Right ventricle myocardium superior (tissue), 1 donor: ENCODE measurements at regions not wholly inside any gene's neighbourhood (a gene's known extent, or its start where the extent isn't known, plus 50 kb on each side); places are given as distances from the start of the nearest gene placed in this dataset.

ENCODE experiments used
- ATAC-seq: fragments of 200-7000 bp; cut with Tn5 transposase; one replicate; pipeline ENCODE4 v1.9.1; 2020; ENCODE audit warnings: mild to moderate bottlenecking; ENCODE audit not compliant: poor library complexity
- DNase-seq: peaks from one replicate; pipeline ENCODE4 v3.0.0-alpha.2; 2020
- intact Hi-C: fragments of 100-400 bp; cut with DNase I; formaldehyde crosslinking; loops from one replicate; pipeline ENCODE4 v1.11.2; 2022
- donor health status: DM: no; HTN: yes; CAD: no; lungs with severe emphysema.

DNA sequence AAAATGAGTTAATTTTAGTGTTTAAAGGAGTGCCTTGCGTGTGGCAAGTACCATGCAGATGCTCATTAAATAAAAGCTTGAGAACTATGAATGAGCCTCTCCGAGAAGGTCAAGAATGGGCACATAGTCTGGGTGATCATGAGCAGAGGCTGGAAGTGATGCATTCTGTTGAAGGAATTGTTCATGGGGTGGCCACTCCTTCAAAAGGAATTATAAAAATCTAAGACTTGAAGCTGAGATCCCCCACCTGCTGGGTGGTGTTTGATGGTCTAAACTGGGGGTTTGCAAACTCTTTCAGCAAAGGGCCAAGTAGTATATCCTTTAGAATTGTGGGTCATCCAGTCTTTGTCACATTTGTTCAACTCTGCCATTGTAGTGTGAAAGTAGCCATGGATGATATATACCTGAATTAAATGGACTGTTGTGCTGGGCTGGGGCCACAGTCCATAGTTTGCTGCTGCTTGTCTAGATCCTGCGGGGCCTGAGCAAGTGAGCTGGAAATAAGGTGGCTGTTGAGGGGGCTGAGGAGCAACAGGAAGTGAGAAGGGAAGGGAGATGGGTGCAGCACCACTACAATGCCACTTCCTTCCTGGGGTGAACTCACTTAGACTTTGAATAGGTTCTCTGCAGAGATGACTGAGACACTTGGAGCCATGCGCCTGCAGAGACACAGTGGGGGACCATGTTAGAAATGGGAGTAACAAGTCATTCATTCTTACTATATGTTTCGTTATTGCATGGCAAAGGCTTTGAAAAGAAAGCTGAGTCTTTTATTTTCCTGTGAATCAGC lies 179.0 kb downstream of the SNX19 start:
- intact Hi-C loops: loop anchor here (10.0 kb wide), 1 partner anchor 292 kb away; the partner anchor contains the start of gene ADAMTS15
- ATAC-seq: peak; percentile 5
- DNase-seq: no peak

DNA sequence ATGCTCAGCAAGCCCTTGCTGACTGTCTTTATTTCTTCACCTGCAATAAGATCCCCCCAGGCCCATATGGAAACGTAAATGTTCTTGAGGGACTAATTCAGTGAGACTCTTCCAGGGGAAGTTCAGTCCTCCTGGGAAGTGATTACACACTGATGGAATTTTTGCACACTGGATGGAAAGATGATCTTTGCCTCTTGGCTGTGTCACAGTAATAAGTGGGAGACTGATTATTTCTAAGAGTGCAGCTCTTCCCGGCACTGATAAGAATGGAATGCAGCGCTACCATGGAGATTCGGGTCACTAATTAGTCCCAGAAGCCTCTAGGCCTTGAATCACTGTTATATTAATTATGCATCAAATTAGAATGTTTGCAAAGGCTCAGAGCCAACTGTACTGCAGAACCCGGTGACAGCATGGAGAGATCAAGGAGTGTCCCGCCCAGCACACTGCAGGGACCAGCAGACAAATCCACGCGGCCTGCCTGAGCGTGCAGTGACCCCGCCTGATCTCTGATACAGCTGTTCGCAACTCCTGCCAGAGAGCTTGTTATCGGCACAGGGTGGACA lies 178.3 kb downstream of the SNX19 start:
- ATAC-seq (peak; percentile 97), DNase-seq (peak; percentile 82)
- intact Hi-C loops: loop anchor here (10.0 kb wide), 1 partner anchor 293 kb away; the partner anchor contains the start of gene ADAMTS15

DNA sequence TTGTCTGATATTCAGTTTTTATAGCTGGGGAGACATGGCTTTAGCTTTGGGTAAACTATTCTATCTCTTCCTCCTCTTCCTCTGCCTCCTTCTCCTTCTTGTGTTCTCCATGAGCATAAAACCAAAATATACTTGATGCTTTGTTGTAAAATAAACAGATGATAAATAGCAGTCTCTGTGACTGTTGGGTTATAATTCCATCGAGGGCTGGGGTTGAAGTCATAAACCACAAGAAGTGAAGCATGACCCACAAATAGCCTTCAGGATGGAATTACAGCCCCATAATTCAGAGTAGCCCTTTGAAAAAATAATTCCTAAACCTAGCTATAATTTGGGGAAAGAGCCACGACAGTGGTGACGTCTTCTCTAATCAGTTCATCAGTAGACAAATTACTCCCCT lies 177.7 kb downstream of the SNX19 start:
- DNase-seq: no peak
- no peak for ATAC-seq
- intact Hi-C loops: loop anchor here (10.0 kb wide), 1 partner anchor 294 kb away; the partner anchor contains the start of gene ADAMTS15

GRCh38 chr11:130740819-130741218 lies 175.5 kb downstream of the SNX19 start:
- DNase-seq: no peak
- intact Hi-C loops: no loop called here
- no peak for ATAC-seq

- intact Hi-C loops: no loop called here
- no peak for DNase-seq
- ATAC-seq: no peak
Measured at GRCh38 chr11:130744794-130745193, 171.5 kb downstream of the SNX19 start.

DNA sequence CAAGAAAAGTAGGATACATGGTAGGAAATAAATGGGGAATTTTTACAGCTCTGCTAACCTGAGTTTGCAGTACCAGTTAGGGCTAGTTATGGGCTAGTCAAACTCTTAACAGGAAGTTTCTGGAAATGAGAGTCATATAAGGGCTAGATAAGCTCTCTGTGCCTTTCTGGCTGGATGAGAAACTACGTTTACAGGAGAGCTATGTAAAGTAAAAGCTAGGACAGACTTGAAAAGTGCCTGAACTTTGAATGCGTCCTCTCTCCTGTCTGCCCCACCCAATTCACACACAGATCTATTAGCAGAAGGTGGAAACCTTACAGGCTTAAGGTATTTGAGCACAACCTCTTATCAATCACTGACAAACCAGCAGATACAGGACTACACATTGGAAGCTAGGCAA lies 167.1 kb downstream of the SNX19 start:
- no peak for DNase-seq
- no peak for ATAC-seq
- intact Hi-C loops: no loop called here

DNA sequence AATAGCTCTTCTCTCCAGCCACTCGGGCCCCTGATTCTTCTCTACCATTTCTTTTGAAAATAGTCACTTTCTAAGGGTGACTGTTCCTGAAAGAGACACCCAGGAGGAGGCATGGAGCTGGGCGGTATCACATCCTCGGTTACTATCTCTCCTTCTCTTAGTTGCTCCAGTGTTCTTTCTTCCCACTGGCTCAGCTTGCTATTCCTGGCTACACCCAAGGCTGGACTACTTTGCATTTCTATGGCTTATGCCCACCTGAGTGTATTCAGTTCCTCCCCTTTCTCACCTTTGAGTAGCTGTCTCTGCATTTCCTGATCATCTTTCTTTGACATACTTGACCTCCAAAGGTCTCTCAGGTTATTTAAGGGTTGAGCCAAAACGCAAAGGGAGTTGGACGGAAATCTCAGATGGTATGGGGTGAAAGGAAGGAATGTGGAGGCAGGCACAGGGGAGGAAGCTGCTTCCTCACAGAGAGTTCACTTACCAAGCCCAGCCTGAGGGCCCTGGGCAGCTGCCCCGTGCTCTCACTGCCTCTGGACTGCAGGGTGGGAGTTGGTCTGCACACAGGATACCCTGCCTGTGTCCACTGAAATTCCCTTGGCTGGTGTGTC lies 155.7 kb downstream of the SNX19 start:
- ATAC-seq (no peak), DNase-seq (no peak)
- intact Hi-C loops: no loop called here

DNA sequence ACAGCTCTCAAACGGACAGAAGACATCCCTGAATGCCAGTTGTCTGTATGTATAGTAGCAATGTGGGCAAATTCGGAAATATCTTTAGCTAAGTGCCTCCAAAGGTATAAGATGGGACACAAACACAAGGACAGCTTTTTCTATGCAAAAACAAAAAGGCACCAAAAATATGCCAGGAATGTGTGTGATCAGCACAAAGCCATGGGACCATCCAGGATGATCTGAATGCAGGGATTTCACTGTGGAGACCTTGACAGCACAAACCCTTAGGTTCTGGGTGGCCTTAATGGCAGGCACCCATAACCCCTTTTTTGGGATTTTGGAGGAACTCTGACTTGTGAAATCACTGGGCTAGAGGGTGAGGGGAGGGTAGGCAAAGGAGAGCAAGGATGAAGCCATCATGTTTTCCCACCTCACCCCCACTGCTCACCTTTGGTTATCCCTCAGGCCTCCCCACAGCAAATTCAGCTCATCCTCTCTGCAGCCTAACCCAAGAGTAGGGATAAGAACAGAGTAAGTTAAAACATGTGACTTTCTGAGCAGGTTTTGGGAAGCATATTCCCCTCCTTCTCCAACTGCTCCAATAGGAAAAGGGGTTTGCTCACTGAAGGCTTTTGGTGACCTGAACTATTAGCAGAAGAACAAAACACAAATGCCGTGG lies 154.6 kb downstream of the SNX19 start:
- DNase-seq: no peak
- ATAC-seq: no peak
- intact Hi-C loops: no loop called here

GRCh38 chr11:130762638-130763037 lies 153.6 kb downstream of the SNX19 start:
- intact Hi-C loops: no loop called here
- no peak for DNase-seq
- ATAC-seq: peak; percentile 25

DNA sequence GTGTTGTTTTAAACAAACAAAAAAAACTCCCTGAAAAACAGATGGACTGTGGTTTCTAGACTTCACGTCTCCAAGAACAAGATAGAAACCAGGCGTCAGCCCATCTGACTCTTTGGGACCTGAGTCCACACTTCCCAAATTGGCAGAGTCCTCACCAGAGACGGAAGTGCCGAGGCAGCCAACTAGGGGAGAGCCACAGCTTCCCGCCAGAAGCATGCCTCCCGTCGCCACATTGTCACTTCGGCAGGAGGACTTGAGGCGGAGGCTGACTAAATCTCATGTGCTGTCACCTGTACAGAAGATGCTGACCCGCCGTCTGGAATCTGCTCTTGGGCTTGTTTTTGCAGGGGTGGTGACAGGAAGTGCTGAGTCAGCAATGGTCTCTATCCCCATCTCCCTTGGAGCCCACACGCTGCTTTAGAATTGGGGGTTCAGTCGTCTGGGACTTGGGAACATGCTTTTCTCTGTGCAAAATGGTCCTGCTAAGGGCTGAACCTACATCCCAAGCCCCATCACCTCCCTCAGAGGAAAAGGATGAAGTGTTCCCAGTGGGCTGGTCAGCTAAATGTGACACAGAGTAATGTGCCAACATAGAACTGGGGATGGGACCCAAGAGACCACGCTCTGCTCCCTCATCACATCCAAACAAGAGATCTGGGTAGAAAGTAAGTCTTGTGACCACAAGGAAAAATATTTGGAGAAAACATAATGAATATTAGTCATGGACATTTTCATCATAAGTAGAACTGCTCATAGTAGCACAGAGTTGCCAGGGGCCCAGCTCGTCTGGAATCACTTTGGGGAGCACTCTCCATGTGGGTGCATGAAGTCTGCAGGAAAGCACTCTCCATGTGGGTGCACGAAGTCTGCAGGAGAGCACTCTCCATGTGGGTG lies 152.9 kb downstream of the SNX19 start:
- no peak for DNase-seq
- ATAC-seq: no peak
- intact Hi-C loops: no loop called here

GRCh38 chr11:130765406-130765805 lies 150.9 kb downstream of the SNX19 start:
- ATAC-seq (no peak), DNase-seq (no peak)
- intact Hi-C loops: no loop called here

DNA sequence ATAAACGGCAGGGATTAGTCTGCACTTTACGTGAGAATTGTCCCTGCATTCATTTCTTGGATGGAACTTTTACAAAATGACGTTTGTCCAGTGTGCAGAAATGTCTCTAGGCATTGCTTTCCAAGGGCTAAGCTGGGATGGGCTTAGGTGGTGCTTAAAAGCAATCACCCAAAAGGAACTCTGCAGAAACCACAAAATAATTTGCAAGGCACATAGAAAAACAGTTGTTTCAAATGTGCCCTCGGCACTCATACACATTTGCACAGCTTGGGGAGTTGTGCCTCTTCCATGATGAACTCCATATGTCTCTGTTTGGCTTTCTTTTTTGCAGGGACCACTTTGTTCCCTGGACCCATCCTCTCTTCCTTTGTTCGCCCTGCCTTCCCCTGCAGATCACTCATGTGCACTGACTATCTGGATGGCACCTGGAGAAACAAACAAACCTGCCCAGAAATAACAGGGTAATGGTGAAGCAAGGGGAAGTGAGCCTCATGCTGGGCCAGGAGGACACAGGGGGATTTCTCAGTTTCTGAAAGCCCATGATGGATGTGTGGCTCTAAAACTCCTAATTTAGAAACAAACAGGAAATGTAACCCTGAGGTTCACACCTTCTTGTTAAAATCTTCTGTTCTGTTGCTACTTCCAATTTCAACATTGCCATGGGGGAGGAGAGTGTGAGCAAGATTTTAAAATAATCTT lies 150.2 kb downstream of the SNX19 start:
- intact Hi-C loops: no loop called here
- DNase-seq (no peak), ATAC-seq (no peak)

DNA sequence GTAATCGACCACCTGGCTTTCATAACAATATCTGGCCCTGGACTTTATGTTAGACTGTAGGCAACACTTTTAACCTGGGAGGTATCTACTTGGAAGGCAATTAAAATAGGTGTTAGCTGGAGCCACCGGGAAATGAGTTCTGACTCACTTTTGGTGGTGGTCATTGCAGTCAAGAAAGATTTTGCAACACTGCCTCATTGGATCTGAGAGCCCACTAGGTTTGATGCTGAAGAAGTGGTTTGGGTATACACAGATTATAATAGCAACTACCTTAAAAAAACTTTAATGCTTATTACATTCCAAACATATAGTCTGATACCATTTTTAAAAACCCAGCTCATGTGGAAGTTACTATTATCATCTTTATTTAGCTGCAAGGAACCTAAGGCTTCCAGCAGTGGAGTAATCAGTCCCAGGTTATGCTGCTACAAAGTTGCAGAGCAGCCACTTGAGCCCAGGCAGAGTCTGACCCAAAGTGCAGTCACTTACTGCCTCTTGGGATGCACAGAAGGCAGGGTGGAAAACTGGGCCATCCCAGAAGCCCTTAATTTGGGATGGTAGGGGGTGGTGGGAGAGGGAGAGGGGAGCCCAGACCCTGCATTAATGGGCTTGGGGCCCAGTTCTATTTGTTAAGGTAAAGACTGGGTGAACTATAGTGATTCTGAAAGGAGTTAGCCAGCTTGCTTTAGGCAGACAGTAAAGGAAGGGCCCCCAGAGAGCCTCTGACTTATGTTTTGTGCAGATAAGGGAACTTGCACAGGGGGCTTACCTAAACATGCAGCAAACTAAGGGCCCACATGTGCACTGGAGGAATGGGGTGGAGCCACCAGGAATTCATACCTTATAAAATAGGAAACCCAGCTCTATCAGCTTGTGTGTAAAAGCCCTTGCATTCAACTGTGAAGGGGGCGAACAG lies 149.4 kb downstream of the SNX19 start:
- intact Hi-C loops: no loop called here
- ATAC-seq (no peak), DNase-seq (no peak)

GRCh38 chr11:130769782-130770535 lies 146.3 kb downstream of the SNX19 start:
- intact Hi-C loops: no loop called here
- no peak for ATAC-seq
- no peak for DNase-seq

DNA sequence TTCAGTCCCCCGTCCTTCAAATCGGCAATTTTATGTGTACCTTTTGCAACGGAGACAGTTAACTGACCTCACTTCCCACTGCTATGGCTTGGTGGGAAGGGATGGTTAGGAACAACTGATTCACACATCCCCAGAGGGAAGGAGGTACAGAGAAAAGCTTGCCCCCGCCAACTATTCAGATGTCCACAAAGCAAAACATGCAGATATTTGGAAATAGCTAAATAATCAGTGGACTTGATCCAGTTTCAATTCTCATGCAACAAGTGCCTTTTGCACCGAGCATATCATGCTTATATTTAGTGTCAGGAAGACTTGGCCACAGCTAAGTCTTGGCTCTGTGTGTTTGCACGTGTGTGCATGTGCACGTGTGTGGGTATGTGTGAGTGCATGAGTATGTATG lies 144.6 kb downstream of the SNX19 start:
- DNase-seq (no peak), ATAC-seq (no peak)
- intact Hi-C loops: no loop called here
